NCI-H2081 (cell line): ENCODE measurements at regions not wholly inside any gene's neighbourhood (a gene's known extent, or its start where the extent isn't known, plus 50 kb on each side); places are given as distances from the start of the nearest gene placed in this dataset.
"Not testable (repeated sequence)": the region's sequence is repeated elsewhere in the genome, so short reads cannot be mapped to it uniquely, and the experiment has no call there.

Experiments used
- DNase-seq, 2 experiments: peaks; one replicate each; lab custom pipeline; 2025; lab: John Stamatoyannopoulos, UW

- no peak for DNase-seq
These were observed 248.8 kb downstream of the MRPS30 start for GRCh38 chr5:45057564-45057963.

GRCh38 chr5:45060724-45061123 is 252.0 kb downstream of the MRPS30 start:
- no peak for DNase-seq

GRCh38 chr5:45062044-45062443 is 253.3 kb downstream of the MRPS30 start:
- DNase-seq: no peak

GRCh38 chr5:45081082-45081481 is 272.3 kb downstream of the MRPS30 start:
- no peak for DNase-seq

- DNase-seq: no peak
These were observed 281.1 kb downstream of the MRPS30 start for GRCh38 chr5:45089870-45090269.

- DNase-seq: no peak
These were observed 284.6 kb downstream of the MRPS30 start for GRCh38 chr5:45093377-45093776.

GRCh38 chr5:45094876-45095440 is 286.2 kb downstream of the MRPS30 start:
- DNase-seq: no peak

- no peak for DNase-seq
These were observed 289.7 kb downstream of the MRPS30 start for GRCh38 chr5:45098483-45098882.

- DNase-seq: no peak
These were observed 292.4 kb downstream of the MRPS30 start for GRCh38 chr5:45101146-45101545.

GRCh38 chr5:45105491-45105994 is 296.8 kb downstream of the MRPS30 start:
- DNase-seq: no peak

GRCh38 chr5:45109062-45109461 is 300.3 kb downstream of the MRPS30 start:
- DNase-seq: no peak

GRCh38 chr5:45109636-45110035 is 300.9 kb downstream of the MRPS30 start:
- no peak for DNase-seq

GRCh38 chr5:45110399-45110798 is 301.7 kb downstream of the MRPS30 start:
- DNase-seq: no peak

GRCh38 chr5:45113726-45114125 is 305.0 kb downstream of the MRPS30 start:
- DNase-seq: no peak

- no peak for DNase-seq
These were observed 324.2 kb downstream of the MRPS30 start for GRCh38 chr5:45132972-45133371.

GRCh38 chr5:45162974-45163373 is 354.2 kb downstream of the MRPS30 start:
- no peak for DNase-seq

GRCh38 chr5:45171563-45171962 is 362.8 kb downstream of the MRPS30 start:
- no peak for DNase-seq

- DNase-seq: not testable (repeated sequence)
These were observed 363.9 kb downstream of the MRPS30 start for GRCh38 chr5:45172634-45173033.

GRCh38 chr5:45179686-45180085 is 370.9 kb downstream of the MRPS30 start:
- DNase-seq: no peak

- no peak for DNase-seq
These were observed 380.3 kb downstream of the MRPS30 start for GRCh38 chr5:45189042-45189441.

GRCh38 chr5:45189481-45189880 is 380.7 kb downstream of the MRPS30 start:
- no peak for DNase-seq

GRCh38 chr5:45195026-45195425 is 386.3 kb downstream of the MRPS30 start:
- DNase-seq: no peak
